H9 (cell line): ENCODE measurements at regions not wholly inside any gene's neighbourhood (a gene's known extent, or its start where the extent isn't known, plus 50 kb on each side); places are given as distances from the start of the nearest gene placed in this dataset.

Source experiments
- DNase-seq: peaks from one replicate; pipeline ENCODE4 v3.0.0-alpha.2; 2017
- H2AFZ ChIP-seq: one replicate; pipeline ENCODE4 v1.6.1; 2013; ENCODE audit warnings: mild to moderate bottlenecking, low read length, control low read depth, moderate library complexity
- H2AK5ac ChIP-seq: 2 replicates; pipeline ENCODE4 v1.6.1; 2013; ENCODE audit warnings: low read length, control low read depth, mixed read lengths; ENCODE audit not compliant: insufficient read length
- H2BK120ac ChIP-seq: one replicate; pipeline ENCODE4 v1.6.1; 2013; ENCODE audit warnings: low read depth, mild to moderate bottlenecking, low read length, control low read depth, inconsistent platforms; ENCODE audit not compliant: poor library complexity, severe bottlenecking
- H2BK12ac ChIP-seq: 2 replicates; pipeline ENCODE4 v1.6.1; 2013; ENCODE audit warnings: low read length, control low read depth, mixed read lengths, low read depth; ENCODE audit not compliant: insufficient read length
- H2BK15ac ChIP-seq: 2 replicates; pipeline ENCODE4 v1.6.1; 2013; ENCODE audit warnings: low read depth, low read length, control low read depth
- H2BK20ac ChIP-seq: one replicate; pipeline ENCODE4 v1.6.1; 2013; ENCODE audit warnings: low read depth, mild to moderate bottlenecking, low read length, control low read depth, inconsistent platforms; ENCODE audit not compliant: poor library complexity, severe bottlenecking
- H2BK5ac ChIP-seq: 2 replicates; pipeline ENCODE4 v1.6.1; 2013; ENCODE audit warnings: low read length, control low read depth, mixed read lengths; ENCODE audit not compliant: insufficient read length
- H3K14ac ChIP-seq: 2 replicates; pipeline ENCODE4 v1.6.1; 2013; ENCODE audit warnings: low read length, control low read depth; ENCODE audit not compliant: insufficient read depth
- H3K18ac ChIP-seq: 2 replicates; pipeline ENCODE4 v1.6.1; 2013; ENCODE audit warnings: low read depth, mild to moderate bottlenecking, mixed read lengths, low read length, control low read depth; ENCODE audit not compliant: insufficient read length
- H3K23ac ChIP-seq: 2 replicates; pipeline ENCODE4 v1.6.1; 2013; ENCODE audit warnings: low read length, control low read depth, mixed read lengths, low read depth; ENCODE audit not compliant: insufficient read length
- H3K23me2 ChIP-seq: 2 replicates; pipeline ENCODE4 v1.6.1; 2013; ENCODE audit warnings: low read depth, mild to moderate bottlenecking, mixed read lengths, low read length, control low read depth; ENCODE audit not compliant: insufficient read length, poor library complexity, severe bottlenecking
- H3K27ac ChIP-seq: 2 replicates; pipeline ENCODE4 v1.5.1; 2013; ENCODE audit warnings: low read length, control low read depth, mixed read lengths, low read depth; ENCODE audit not compliant: insufficient read length
- H3K27me3 ChIP-seq: 2 replicates; pipeline ENCODE4 v1.6.1; 2013; ENCODE audit warnings: low read length, control low read depth, inconsistent platforms; ENCODE audit not compliant: insufficient read depth
- H3K4ac ChIP-seq: 2 replicates; pipeline ENCODE4 v1.6.1; 2013; ENCODE audit warnings: low read depth, mild to moderate bottlenecking, control low read depth, inconsistent platforms, low read length, moderate library complexity
- H3K4me1 ChIP-seq: 2 replicates; pipeline ENCODE4 v1.6.1; 2013; ENCODE audit warnings: low read length, control low read depth, inconsistent platforms; ENCODE audit not compliant: insufficient read depth
- H3K4me2 ChIP-seq: 2 replicates; pipeline ENCODE4 v1.6.1; 2013; ENCODE audit warnings: low read length, control low read depth, mixed read lengths; ENCODE audit not compliant: insufficient read length, insufficient read depth
- H3K56ac ChIP-seq: 2 replicates; pipeline ENCODE4 v1.6.1; 2013; ENCODE audit warnings: low read depth, mild to moderate bottlenecking, mixed read lengths, low read length, control low read depth; ENCODE audit not compliant: insufficient read length
- H3K79me1 ChIP-seq: 2 replicates; pipeline ENCODE4 v1.6.1; 2013; ENCODE audit warnings: low read depth, mild to moderate bottlenecking, moderate library complexity, low read length, control low read depth, inconsistent platforms; ENCODE audit not compliant: insufficient read depth, poor library complexity, severe bottlenecking
- H3K79me2 ChIP-seq: 2 replicates; pipeline ENCODE4 v1.6.1; 2013; ENCODE audit warnings: low read length, control low read depth, inconsistent platforms; ENCODE audit not compliant: insufficient read depth
- H3K9ac ChIP-seq: 2 replicates; pipeline ENCODE4 v1.6.1; 2013; ENCODE audit warnings: low read length, control low read depth, mixed read lengths; ENCODE audit not compliant: insufficient read length; ENCODE audit errors: extremely low read depth
- H3K9me3 ChIP-seq: one replicate; pipeline ENCODE4 v1.6.1; 2013; ENCODE audit warnings: low read depth, low read length, inconsistent platforms; ENCODE audit not compliant: control insufficient read depth
- H3T11ph ChIP-seq: one replicate; pipeline ENCODE4 v1.6.1; 2013; ENCODE audit warnings: mild to moderate bottlenecking, low read length, control low read depth, inconsistent platforms
- H4K20me1 ChIP-seq: one replicate; pipeline ENCODE4 v1.6.1; 2013; ENCODE audit not compliant: control insufficient read depth, insufficient read length, insufficient read depth
- H4K5ac ChIP-seq: 2 replicates; pipeline ENCODE4 v1.6.1; 2013; ENCODE audit warnings: low read depth, mild to moderate bottlenecking, mixed read lengths, low read length, control low read depth; ENCODE audit not compliant: insufficient read length
- H4K8ac ChIP-seq: replicated peaks from 2 replicates; pipeline ENCODE4 v1.6.1; 2013; ENCODE audit warnings: low read length, control low read depth, mixed read lengths, low read depth; ENCODE audit not compliant: insufficient read length
- H4K91ac ChIP-seq: 2 replicates; pipeline ENCODE4 v1.6.1; 2013; ENCODE audit warnings: low read depth, mild to moderate bottlenecking, moderate library complexity, mixed read lengths, low read length, control low read depth; ENCODE audit not compliant: insufficient read length
- H3K27ac Mint-ChIP-seq, 3 experiments: 2 replicates in 2 of 3; 3 replicates in 1 of 3; pipeline ENCODE4 v1.8.0; 2020 to 2021; ENCODE audit warnings: mixed read lengths in 3 of 3, mild to moderate bottlenecking in 1 of 3, moderate library complexity in 1 of 3
- H3K27me3 Mint-ChIP-seq: 2 replicates; pipeline ENCODE4 v1.8.0; 2021; ENCODE audit warnings: low read depth, mild to moderate bottlenecking, moderate library complexity, mixed read lengths
- H3K36me3 Mint-ChIP-seq, 3 experiments: 2 replicates in 2 of 3; 3 replicates in 1 of 3; pipeline ENCODE4 v1.8.0; 2020 to 2021; ENCODE audit warnings: low read depth in 3 of 3, mixed read lengths in 3 of 3; ENCODE audit not compliant: insufficient read depth in 1 of 3
- H3K4me1 Mint-ChIP-seq, 2 experiments: 2 replicates each; pipeline ENCODE4 v1.8.0; 2020; ENCODE audit warnings: mixed read lengths in 2 of 2
- H3K4me3 Mint-ChIP-seq, 2 experiments: 2 replicates in 1 of 2; 3 replicates in 1 of 2; pipeline ENCODE4 v1.8.0; 2020 to 2021; ENCODE audit warnings: mild to moderate bottlenecking in 2 of 2, mixed read lengths in 2 of 2, moderate library complexity in 1 of 2
- H3K9me3 Mint-ChIP-seq, 2 experiments: 2 replicates in 1 of 2; 3 replicates in 1 of 2; pipeline ENCODE4 v1.8.0; 2020; ENCODE audit warnings: mild to moderate bottlenecking in 2 of 2, mixed read lengths in 2 of 2, moderate library complexity in 1 of 2
- CTCF ChIP-seq: fragments of 200-600 bp; sonication (generic); conservative IDR thresholded peaks from 3 replicates; pipeline ENCODE4 v1.8.0; 2021; ENCODE audit warnings: antibody characterized with exemption, mild to moderate bottlenecking
- WGBS: extraction: QIAGEN DNeasy Blood & Tissue Kit; methylation state at CpG from one replicate; pipeline ENCODE4 v1.1.7; 2013; ENCODE audit warnings: missing lambda C conversion rate, low lambda C conversion rate, mixed read lengths; ENCODE audit not compliant: insufficient read length; ENCODE audit errors: extremely low coverage; 5-methylcytosine and 5-hydroxymethylcytosine counted together

GRCh38 chr4:157819693-157820464, 352.9 kb downstream of the GASK1B start:
- peaks cover 6 to 9% of the 10 kb centered on the region in 2 experiments for H3K9me3 Mint-ChIP-seq
- peaks cover 5 to 11% of the 10 kb centered on the region in 2 experiments; a peak in 2 of 4 replicates for H3K4me1 Mint-ChIP-seq
- H3K27ac ChIP-seq = no peak overlapping the region
- no peak overlapping the region for H3K4me3 Mint-ChIP-seq
- H2BK20ac ChIP-seq = no peak overlapping the region
- H3K18ac ChIP-seq = no peak overlapping the region
- WGBS = no CpG with 5 or more reads among the region's 20 CpGs
- DNase-seq = no peak
- no peaks in the 10 kb centered on the region for H3K79me2 ChIP-seq
- H3K14ac ChIP-seq = no peak overlapping the region; the same call in 1 of the 2 replicates
- H3K4ac ChIP-seq = no peak overlapping the region
- no peak overlapping the region for H3K23ac ChIP-seq
- H4K91ac ChIP-seq = no peak overlapping the region
- H3T11ph ChIP-seq = no peak overlapping the region
- peak overlapping the region in 1 of 3 experiments; percentile 81; a peak in 1 of 7 replicates for H3K27ac Mint-ChIP-seq
- no peak overlapping the region for H2AFZ ChIP-seq
- no peak overlapping the region for H3K56ac ChIP-seq
- no peak overlapping the region for H2BK12ac ChIP-seq
- H4K8ac ChIP-seq = no peak overlapping the region
- no peaks in the 10 kb centered on the region for H3K9me3 ChIP-seq
- H2BK15ac ChIP-seq = no peak overlapping the region
- no peaks in the 10 kb centered on the region for H3K23me2 ChIP-seq
- H4K20me1 ChIP-seq = no peaks in the 10 kb centered on the region
- H3K4me2 ChIP-seq = no peak overlapping the region
- peaks cover 0 to 3% (median 0%) of the 10 kb centered on the region in 3 experiments; a peak in 3 of 7 replicates for H3K36me3 Mint-ChIP-seq
- no peaks in the 10 kb centered on the region for H3K79me1 ChIP-seq
- no peak overlapping the region for H2BK120ac ChIP-seq
- no peaks in the 10 kb centered on the region for H3K27me3 ChIP-seq
- no peaks in the 10 kb centered on the region for H3K4me1 ChIP-seq
- no peak overlapping the region for H4K5ac ChIP-seq
- TF ChIP-seq CTCF = no peak
- H3K27me3 Mint-ChIP-seq = no peaks in the 10 kb centered on the region; the same call in 1 of the 2 replicates
- H3K9ac ChIP-seq = no peak overlapping the region
- H2AK5ac ChIP-seq = no peak overlapping the region
- no peak overlapping the region for H2BK5ac ChIP-seq
